ENCODE measurements at regions not wholly inside any gene's neighbourhood (a gene's known extent, or its start where the extent isn't known, plus 50 kb on each side); places are given as distances from the start of the nearest gene placed in this dataset.
"Not testable (repeated sequence)": the region's sequence is repeated elsewhere in the genome, so short reads cannot be mapped to it uniquely, and the experiment has no call there.

GRCh38 chr4:23084559-23085248 lies 392.0 kb downstream of the GBA3 start:
- H3K27me3 ChIP-seq (ENCODE audit: insufficient read depth, low read length): no peaks in the 10 kb centered on the region
- peak overlapping the region; percentile 1 for H2AFZ ChIP-seq (ENCODE audit: low read depth, low read length)
- no peak overlapping the region for H3K4me3 ChIP-seq (ENCODE audit: low read length)
- peaks cover 6% of the 10 kb centered on the region for H3K9me3 ChIP-seq (ENCODE audit: low read length)
- no peaks in the 10 kb centered on the region for H3K36me3 ChIP-seq (ENCODE audit: insufficient read depth, low read length)
- H3K4me1 ChIP-seq (ENCODE audit: insufficient read depth, low read length): peaks cover 4% of the 10 kb centered on the region

DNA sequence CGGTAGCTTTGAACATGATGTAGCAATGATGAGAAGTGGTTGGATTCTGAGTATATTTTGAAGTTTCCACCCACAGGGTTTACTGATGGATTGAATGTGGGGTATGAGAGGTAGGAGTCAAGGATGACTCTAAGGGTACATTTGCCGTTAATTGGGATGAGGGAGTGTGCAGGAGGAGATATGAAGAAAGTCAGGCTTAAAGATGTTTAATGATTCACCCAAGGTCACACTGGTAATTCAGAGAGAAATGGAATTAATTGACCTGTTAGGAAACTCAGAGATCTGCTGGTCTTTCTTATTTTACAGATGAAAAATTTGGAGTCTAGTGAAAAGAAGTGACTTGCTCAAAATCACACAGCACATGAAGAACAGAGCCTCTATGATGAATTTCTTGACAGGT lies 390.7 kb downstream of the GBA3 start:
- Histone ChIP-seq H3K4me3 (ENCODE audit: low read length) (no peak overlapping the region), H3K27me3 (ENCODE audit: insufficient read depth, low read length) (no peaks in the 10 kb centered on the region), H3K4me1 (ENCODE audit: insufficient read depth, low read length) (peaks cover 4% of the 10 kb centered on the region), H2AFZ (ENCODE audit: low read depth, low read length) (no peak overlapping the region), H3K36me3 (ENCODE audit: insufficient read depth, low read length) (no peaks in the 10 kb centered on the region), H3K9me3 (ENCODE audit: low read length) (peaks cover 6% of the 10 kb centered on the region)

GRCh38 chr4:23080171-23080570 lies 387.4 kb downstream of the GBA3 start:
- H3K36me3 ChIP-seq (ENCODE audit: insufficient read depth, low read length); H3K4me1 ChIP-seq (ENCODE audit: insufficient read depth, low read length); H3K4me3 ChIP-seq (ENCODE audit: low read length); H3K9me3 ChIP-seq (ENCODE audit: low read length); H2AFZ ChIP-seq (ENCODE audit: low read depth, low read length); H3K27me3 ChIP-seq (ENCODE audit: insufficient read depth, low read length): not testable (repeated sequence)

DNA sequence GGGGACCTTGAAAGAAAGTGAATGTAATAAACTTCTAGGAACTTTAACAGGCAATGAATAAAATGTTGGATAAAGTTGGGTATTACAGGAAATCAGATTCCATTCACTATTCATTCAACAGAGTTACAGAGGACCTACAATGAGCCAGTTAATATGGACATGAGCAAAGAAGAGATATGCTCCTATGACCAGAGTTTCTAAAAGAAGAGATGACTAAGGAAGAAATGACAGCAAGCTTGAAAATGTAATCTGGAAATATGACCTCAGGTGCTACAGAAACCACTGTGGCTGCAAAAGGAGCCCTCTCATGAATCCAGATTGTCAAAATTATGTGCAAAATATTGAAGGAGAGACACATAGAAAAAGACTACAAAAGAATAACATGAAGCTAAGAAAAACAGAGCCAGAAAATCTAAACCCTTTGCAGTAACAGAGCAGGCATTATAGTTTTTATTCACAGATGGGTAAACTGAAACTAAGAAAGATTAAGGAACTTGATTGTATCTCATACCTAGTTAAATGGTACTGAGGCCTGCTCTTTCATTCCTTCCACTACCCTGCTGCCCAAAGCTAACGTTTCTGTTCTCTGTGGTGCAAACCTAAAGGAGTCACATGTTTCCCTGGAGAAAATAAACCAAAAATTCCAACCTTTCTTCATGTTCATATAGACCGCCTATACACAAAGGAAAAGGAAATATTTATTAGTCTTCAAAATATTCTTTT lies 378.3 kb downstream of the GBA3 start:
- Histone ChIP-seq H3K27me3 (ENCODE audit: insufficient read depth, low read length) (no peaks in the 10 kb centered on the region), H2AFZ (ENCODE audit: low read depth, low read length) (no peak overlapping the region), H3K9me3 (ENCODE audit: low read length) (no peaks in the 10 kb centered on the region), H3K4me3 (ENCODE audit: low read length) (no peak overlapping the region), H3K36me3 (ENCODE audit: insufficient read depth, low read length) (no peaks in the 10 kb centered on the region), H3K4me1 (ENCODE audit: insufficient read depth, low read length) (peaks cover 7% of the 10 kb centered on the region)

DNA sequence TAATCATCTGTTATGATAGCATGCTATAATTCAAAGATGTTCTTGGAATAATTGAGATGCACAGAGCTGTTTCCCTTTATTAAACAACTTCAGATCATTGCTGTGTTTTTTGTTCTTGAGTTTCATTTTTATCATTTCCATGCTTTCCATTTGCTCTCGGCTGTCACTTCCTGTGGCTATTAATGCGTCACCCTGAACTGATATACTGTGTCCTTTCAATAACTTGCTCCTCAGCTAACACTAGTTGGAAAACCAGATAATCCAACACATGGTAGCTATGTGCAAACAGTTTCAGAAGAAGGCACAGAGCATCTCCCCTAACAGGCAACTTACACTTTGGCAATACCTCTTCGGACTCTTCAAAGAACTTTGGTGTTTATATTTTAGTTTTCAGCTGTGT lies 376.0 kb downstream of the GBA3 start:
- Histone ChIP-seq H3K27me3 (ENCODE audit: insufficient read depth, low read length) (no peaks in the 10 kb centered on the region), H3K4me3 (ENCODE audit: low read length) (no peak overlapping the region), H3K9me3 (ENCODE audit: low read length) (no peaks in the 10 kb centered on the region), H3K4me1 (ENCODE audit: insufficient read depth, low read length) (peaks cover under 1% of the 10 kb centered on the region), H3K36me3 (ENCODE audit: insufficient read depth, low read length) (no peaks in the 10 kb centered on the region), H2AFZ (ENCODE audit: low read depth, low read length) (no peak overlapping the region)

- Histone ChIP-seq H2AFZ (ENCODE audit: low read depth, low read length) (no peak overlapping the region), H3K4me3 (ENCODE audit: low read length) (no peak overlapping the region), H3K9me3 (ENCODE audit: low read length) (no peaks in the 10 kb centered on the region), H3K27me3 (ENCODE audit: insufficient read depth, low read length) (no peaks in the 10 kb centered on the region), H3K36me3 (ENCODE audit: insufficient read depth, low read length) (no peaks in the 10 kb centered on the region), H3K4me1 (ENCODE audit: insufficient read depth, low read length) (no peaks in the 10 kb centered on the region)
These were observed 375.6 kb downstream of the GBA3 start for GRCh38 chr4:23068287-23068686.

DNA sequence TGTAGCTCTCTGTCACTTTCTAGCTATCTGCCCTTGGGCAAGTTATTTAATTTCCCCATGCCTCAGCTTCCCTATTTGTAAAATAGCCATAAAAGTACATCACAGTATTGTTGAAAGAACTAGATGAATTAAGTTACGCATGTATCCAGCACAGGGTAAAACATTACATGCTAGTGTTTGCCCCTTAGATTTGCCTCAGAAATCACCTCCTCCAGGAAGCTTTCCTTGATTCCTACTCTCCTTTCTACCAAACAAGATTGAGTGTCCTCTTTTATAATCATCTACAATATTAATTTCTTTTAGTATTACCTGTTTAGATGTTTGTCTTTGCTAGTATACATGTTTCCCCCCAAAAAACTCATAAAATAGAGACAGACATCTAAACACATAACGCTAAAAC lies 369.5 kb downstream of the GBA3 start:
- H3K27me3 ChIP-seq (ENCODE audit: insufficient read depth, low read length): no peaks in the 10 kb centered on the region
- H3K9me3 ChIP-seq (ENCODE audit: low read length): no peaks in the 10 kb centered on the region
- H3K36me3 ChIP-seq (ENCODE audit: insufficient read depth, low read length): no peaks in the 10 kb centered on the region
- H3K4me1 ChIP-seq (ENCODE audit: insufficient read depth, low read length): peaks cover 14% of the 10 kb centered on the region
- H3K4me3 ChIP-seq (ENCODE audit: low read length): no peak overlapping the region
- no peak overlapping the region for H2AFZ ChIP-seq (ENCODE audit: low read depth, low read length)

DNA sequence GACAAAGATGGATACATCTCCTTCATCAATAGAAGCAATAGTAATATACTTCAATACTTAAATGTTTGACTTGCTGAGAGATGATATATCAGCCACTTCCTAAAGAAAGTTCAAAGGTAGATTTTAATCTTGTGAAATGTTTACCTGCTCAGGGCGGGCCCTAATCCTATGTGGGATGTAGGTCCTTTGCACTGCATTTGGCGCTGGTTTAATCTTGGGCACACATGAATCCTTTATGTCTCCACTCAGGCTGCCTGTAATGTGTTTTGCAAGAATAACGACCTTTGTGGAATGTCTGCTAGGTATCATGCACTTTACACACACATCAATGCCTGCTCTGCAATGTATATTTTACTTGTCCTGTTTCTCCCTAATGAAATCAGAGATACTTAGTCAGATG lies 368.7 kb downstream of the GBA3 start:
- H2AFZ ChIP-seq (ENCODE audit: low read depth, low read length): no peak overlapping the region
- H3K9me3 ChIP-seq (ENCODE audit: low read length): no peaks in the 10 kb centered on the region

DNA sequence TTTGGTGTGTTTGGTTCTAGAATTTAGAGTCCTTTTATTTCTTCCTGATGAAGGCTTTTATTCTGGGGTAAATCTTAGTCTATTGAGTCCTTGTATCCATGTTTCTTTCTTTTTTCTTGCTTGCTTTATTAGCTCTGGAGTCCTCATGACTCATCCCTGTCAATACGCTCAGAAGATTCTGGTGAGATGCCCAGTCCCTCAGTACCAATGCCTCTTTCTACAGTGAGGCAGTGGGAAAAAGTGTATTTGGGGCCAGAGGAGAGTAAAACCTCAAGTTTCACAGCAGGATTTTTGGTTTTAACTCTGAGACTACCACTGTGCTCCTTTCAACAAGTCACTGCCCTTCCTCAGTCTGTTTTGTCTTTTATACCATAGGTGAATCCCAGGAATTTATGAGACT lies 368.0 kb downstream of the GBA3 start:
- Histone ChIP-seq H3K27me3 (ENCODE audit: insufficient read depth, low read length) (no peaks in the 10 kb centered on the region), H3K36me3 (ENCODE audit: insufficient read depth, low read length) (no peaks in the 10 kb centered on the region), H3K4me3 (ENCODE audit: low read length) (no peak overlapping the region), H3K9me3 (ENCODE audit: low read length) (no peaks in the 10 kb centered on the region), H2AFZ (ENCODE audit: low read depth, low read length) (no peak overlapping the region), H3K4me1 (ENCODE audit: insufficient read depth, low read length) (peaks cover 16% of the 10 kb centered on the region)

More for the DNA sequence above, 368.7 kb downstream of the GBA3 start:
- no peaks in the 10 kb centered on the region for H3K27me3 ChIP-seq (ENCODE audit: insufficient read depth, low read length)
- no peak overlapping the region for H3K4me3 ChIP-seq (ENCODE audit: low read length)
- peaks cover 16% of the 10 kb centered on the region for H3K4me1 ChIP-seq (ENCODE audit: insufficient read depth, low read length)
- no peaks in the 10 kb centered on the region for H3K36me3 ChIP-seq (ENCODE audit: insufficient read depth, low read length)

- Histone ChIP-seq H3K27me3 (ENCODE audit: insufficient read depth, low read length) (no peaks in the 10 kb centered on the region), H3K9me3 (ENCODE audit: low read length) (no peaks in the 10 kb centered on the region), H3K36me3 (ENCODE audit: insufficient read depth, low read length) (no peaks in the 10 kb centered on the region), H3K4me1 (ENCODE audit: insufficient read depth, low read length) (peaks cover 16% of the 10 kb centered on the region), H3K4me3 (ENCODE audit: low read length) (no peak overlapping the region), H2AFZ (ENCODE audit: low read depth, low read length) (no peak overlapping the region)
These were observed 365.5 kb downstream of the GBA3 start for GRCh38 chr4:23058165-23058776.

DNA sequence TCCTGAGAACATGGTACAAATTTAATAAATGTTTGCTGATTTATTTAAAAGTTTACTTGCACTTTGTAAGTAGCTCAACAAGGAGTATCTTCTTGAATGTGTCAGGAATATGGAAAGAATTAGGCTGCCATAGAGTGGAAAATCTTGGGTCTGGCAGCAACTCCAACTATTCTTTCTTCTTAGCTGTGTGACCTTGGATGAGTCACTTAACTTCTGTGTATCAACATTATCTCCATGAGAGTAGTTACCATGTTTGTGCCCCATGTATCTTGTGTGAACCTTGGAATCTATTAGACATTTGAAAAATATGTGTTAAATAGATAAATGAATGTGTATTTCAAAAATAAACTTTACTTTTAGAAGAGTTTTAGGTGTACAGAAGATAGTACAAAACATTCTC lies 348.8 kb downstream of the GBA3 start:
- Histone ChIP-seq H3K4me1 (ENCODE audit: insufficient read depth, low read length) (peaks cover 7% of the 10 kb centered on the region), H3K4me3 (ENCODE audit: low read length) (no peak overlapping the region), H3K27me3 (ENCODE audit: insufficient read depth, low read length) (no peaks in the 10 kb centered on the region), H3K36me3 (ENCODE audit: insufficient read depth, low read length) (no peaks in the 10 kb centered on the region), H3K9me3 (ENCODE audit: low read length) (no peaks in the 10 kb centered on the region), H2AFZ (ENCODE audit: low read depth, low read length) (no peak overlapping the region)

- H2AFZ ChIP-seq (ENCODE audit: low read depth, low read length): no peak overlapping the region
- no peak overlapping the region for H3K4me3 ChIP-seq (ENCODE audit: low read length)
- H3K27me3 ChIP-seq (ENCODE audit: insufficient read depth, low read length): no peaks in the 10 kb centered on the region
- peaks cover 7% of the 10 kb centered on the region for H3K4me1 ChIP-seq (ENCODE audit: insufficient read depth, low read length)
- H3K9me3 ChIP-seq (ENCODE audit: low read length): peaks cover 2% of the 10 kb centered on the region
- no peaks in the 10 kb centered on the region for H3K36me3 ChIP-seq (ENCODE audit: insufficient read depth, low read length)
These were observed 347.8 kb downstream of the GBA3 start for GRCh38 chr4:23040539-23040938.

DNA sequence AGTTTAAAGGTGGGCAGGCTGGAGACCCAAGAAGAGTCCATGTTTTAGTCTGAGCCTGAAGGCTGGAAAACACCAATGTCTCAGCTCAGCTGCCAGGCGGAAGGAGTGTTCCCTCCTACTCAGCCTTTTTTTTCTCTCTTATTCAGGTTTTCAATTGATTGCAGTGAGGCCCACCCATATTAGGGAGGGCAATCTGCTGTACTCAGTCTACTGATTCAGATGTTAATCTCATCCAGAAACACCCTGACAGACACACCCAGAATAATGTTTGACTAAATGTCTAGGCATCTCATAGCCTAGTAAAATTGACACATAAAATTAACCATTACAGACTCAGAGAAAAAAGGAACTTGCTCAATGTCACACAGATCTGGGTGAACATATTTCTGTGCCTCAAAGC lies 347.1 kb downstream of the GBA3 start:
- no peak overlapping the region for H2AFZ ChIP-seq (ENCODE audit: low read depth, low read length)
- H3K4me1 ChIP-seq (ENCODE audit: insufficient read depth, low read length): peaks cover 7% of the 10 kb centered on the region
- H3K4me3 ChIP-seq (ENCODE audit: low read length): no peak overlapping the region
- H3K36me3 ChIP-seq (ENCODE audit: insufficient read depth, low read length): no peaks in the 10 kb centered on the region
- H3K27me3 ChIP-seq (ENCODE audit: insufficient read depth, low read length): no peaks in the 10 kb centered on the region
- peaks cover 6% of the 10 kb centered on the region for H3K9me3 ChIP-seq (ENCODE audit: low read length)
